NCI-H82 treated with DMSO at 0.1 percent for 48 hours (cell line): ENCODE measurements at regions not wholly inside any gene's neighbourhood (a gene's known extent, or its start where the extent isn't known, plus 50 kb on each side); places are given as distances from the start of the nearest gene placed in this dataset.

Source experiments
- DNase-seq: peaks from one replicate; lab custom pipeline; 2025; ENCODE audit not compliant: unreplicated experiment; lab: John Stamatoyannopoulos, UW

- DNase-seq, result no peak
These were observed 71.5 kb upstream of the DISP3 start for GRCh38 chr1:11407301-11407994.

- no peak for DNase-seq
These were observed 66.8 kb upstream of the DISP3 start for GRCh38 chr1:11412141-11412540.

DNA sequence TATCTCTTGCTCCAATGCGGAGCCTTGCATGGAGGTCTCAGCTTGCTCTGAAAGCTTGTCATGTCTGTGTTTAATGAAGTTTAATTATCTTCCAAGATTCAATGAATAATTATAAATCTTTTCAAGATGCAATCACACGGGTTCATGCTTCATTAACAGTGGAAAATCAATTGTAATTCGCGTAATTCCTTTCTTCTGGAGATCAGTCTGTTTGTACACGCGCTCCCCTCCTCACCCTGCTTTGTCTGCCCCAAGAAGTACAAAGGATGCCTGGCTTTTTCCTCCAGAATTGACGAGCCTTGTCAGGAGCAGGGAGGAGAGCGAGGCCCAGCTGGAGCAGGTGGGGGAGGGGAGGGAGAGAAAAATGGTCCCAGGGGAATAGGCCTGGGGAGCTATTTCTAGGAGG lies 65.0 kb upstream of the DISP3 start:
- DNase-seq, result peak; percentile 78

DNA sequence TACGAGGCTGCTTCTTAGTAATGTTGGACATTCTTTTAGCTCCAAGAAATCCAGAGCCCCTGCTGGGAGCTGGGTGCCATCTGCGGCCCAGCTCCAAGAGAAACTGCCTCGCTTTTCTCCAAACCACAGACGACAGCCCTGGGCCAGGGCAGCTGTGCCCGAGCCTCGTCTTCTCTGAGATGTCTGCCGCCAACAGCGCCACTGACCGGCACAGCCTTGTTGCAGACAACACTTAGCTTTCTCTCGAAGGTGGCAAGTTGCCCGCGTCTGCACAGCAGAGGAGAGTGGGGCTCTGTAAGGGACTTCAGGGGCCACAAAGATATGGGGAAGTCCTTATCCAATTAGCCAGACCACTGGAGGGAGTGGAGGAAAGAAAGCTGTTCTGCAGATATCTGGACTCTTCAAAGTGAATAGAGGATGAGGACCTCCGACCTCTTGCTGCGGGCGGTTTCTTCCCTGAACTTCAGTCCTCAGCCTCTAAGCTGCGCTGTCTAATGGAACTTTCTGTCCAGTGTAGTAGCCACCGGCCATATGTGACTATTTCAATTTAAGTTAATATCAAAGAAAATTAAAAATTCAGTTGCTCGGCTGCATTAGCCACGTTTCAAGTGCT lies 63.9 kb upstream of the DISP3 start:
- DNase-seq, result no peak

GRCh38 chr1:11417162-11417561 lies 61.8 kb upstream of the DISP3 start:
- DNase-seq, result peak; percentile 55

- DNase-seq, result no peak
These were observed 60.9 kb upstream of the DISP3 start for GRCh38 chr1:11418056-11418455.

DNA sequence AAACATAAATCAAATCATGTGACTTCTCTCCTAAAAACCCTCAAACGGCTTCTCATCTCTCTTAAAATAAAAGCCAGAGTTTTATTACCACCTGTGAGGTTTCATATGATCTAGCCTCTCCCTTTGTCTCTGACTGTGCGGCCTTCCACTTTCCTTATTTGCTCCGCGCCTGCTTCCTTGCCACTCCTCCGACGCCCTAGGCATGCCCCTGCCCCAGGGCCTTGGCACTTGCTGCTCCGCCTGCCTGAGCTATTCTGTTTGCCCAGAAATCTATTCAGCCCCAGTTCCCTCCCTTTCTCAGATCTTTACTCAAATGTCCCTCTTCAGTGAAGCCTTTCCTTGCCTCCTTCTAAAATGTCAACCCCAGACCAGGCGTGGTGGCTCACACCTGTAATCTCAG lies 57.5 kb upstream of the DISP3 start:
- no peak for DNase-seq

GRCh38 chr1:11422686-11423085 lies 56.3 kb upstream of the DISP3 start:
- no peak for DNase-seq

GRCh38 chr1:11426617-11427016 lies 52.3 kb upstream of the DISP3 start:
- DNase-seq, result no peak

DNA sequence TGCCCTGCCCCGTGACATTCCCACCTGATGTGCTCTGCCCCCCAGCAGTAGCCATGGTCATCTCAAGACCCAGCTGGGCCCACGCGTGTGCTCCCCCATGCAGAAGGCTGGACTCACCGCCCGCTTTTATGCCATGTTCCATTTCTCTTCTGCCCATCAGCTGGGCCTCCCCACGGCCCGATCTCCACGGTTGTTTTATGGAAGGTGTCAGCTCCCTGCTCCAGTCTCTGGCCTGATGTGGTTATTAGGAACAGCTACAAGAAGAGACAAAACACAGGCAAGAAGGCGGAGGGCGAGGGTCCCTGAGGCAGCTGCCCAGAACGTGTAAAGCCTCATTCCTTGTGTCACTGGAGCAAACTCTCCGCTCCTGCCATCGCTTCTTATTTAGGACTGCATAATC lies 50.2 kb upstream of the DISP3 start:
- DNase-seq, result no peak
